Loucy (cell line): ENCODE measurements at regions not wholly inside any gene's neighbourhood (a gene's known extent, or its start where the extent isn't known, plus 50 kb on each side); places are given as distances from the start of the nearest gene placed in this dataset.

ENCODE experiments used
- H2AFZ ChIP-seq: fragments of 200-600 bp; sonication (generic); 2 replicates; pipeline ENCODE4 v1.6.0; 2016; ENCODE audit warnings: antibody characterized with exemption, mild to moderate bottlenecking, low read length, moderate library complexity
- H3F3A ChIP-seq: fragments of 200-600 bp; 2 replicates; pipeline ENCODE4 v1.6.0; 2016; ENCODE audit warnings: antibody characterized with exemption, low read depth, mild to moderate bottlenecking
- H3K27me3 ChIP-seq: fragments of 200-600 bp; sonication (generic); 2 replicates; pipeline ENCODE4 v1.6.1; 2014; ENCODE audit warnings: low read length, mild to moderate bottlenecking; ENCODE audit not compliant: insufficient read depth, poor library complexity, severe bottlenecking
- H3K36me3 ChIP-seq: fragments of 200-600 bp; sonication (generic); 2 replicates; pipeline ENCODE4 v1.6.1; 2016; ENCODE audit warnings: low read length; ENCODE audit not compliant: insufficient read depth
- H3K4me1 ChIP-seq: fragments of 200-600 bp; sonication (generic); 2 replicates; pipeline ENCODE4 v1.5.1; 2014; ENCODE audit warnings: low read length, mild to moderate bottlenecking; ENCODE audit not compliant: insufficient read depth, poor library complexity, severe bottlenecking
- H3K4me2 ChIP-seq: fragments of 200-600 bp; sonication (generic); 2 replicates; pipeline ENCODE4 v1.6.0; 2014; ENCODE audit warnings: antibody characterized with exemption, low read length, low read depth, mild to moderate bottlenecking; ENCODE audit not compliant: poor library complexity, severe bottlenecking
- H3K4me3 ChIP-seq: fragments of 200-600 bp; sonication (generic); 2 replicates; pipeline ENCODE4 v1.5.1; 2014; ENCODE audit warnings: low read length, mild to moderate bottlenecking, mixed read lengths; ENCODE audit not compliant: poor library complexity, severe bottlenecking
- H3K79me2 ChIP-seq: fragments of 200-600 bp; sonication (generic); 2 replicates; pipeline ENCODE4 v1.6.1; 2014; ENCODE audit warnings: low read length; ENCODE audit not compliant: insufficient read depth
- H3K9ac ChIP-seq: fragments of 200-600 bp; sonication (generic); 2 replicates; pipeline ENCODE4 v1.6.0; 2014; ENCODE audit warnings: mild to moderate bottlenecking, low read depth, low read length, moderate library complexity; ENCODE audit not compliant: poor library complexity, severe bottlenecking
- H3K9me2 ChIP-seq: fragments of 200-600 bp; sonication (generic); replicated peaks from 2 replicates; pipeline ENCODE4 v1.6.1; 2016; ENCODE audit warnings: low read depth, low read length, mixed read lengths
- H3K9me3 ChIP-seq: fragments of 200-600 bp; sonication (generic); 2 replicates; pipeline ENCODE4 v1.6.1; 2014; ENCODE audit warnings: mild to moderate bottlenecking, antibody characterized with exemption, low read length, low read depth; ENCODE audit not compliant: insufficient read depth
- H4K20me1 ChIP-seq: fragments of 200-600 bp; sonication (generic); 2 replicates; pipeline ENCODE4 v1.6.0; 2014; ENCODE audit warnings: antibody characterized with exemption, low read length, mild to moderate bottlenecking; ENCODE audit not compliant: insufficient read depth, poor library complexity, severe bottlenecking
- CTCF ChIP-seq: fragments of 200-600 bp; sonication (generic); conservative IDR thresholded peaks from 2 replicates; pipeline ENCODE4 v1.5.1; 2014; ENCODE audit warnings: mild to moderate bottlenecking, antibody characterized with exemption, low read length
- EZH2phosphoT487 ChIP-seq: fragments of 200-600 bp; IDR thresholded peaks from 2 replicates; pipeline ENCODE4 v1.6.1; 2018; ENCODE audit warnings: antibody characterized with exemption, mild to moderate bottlenecking, moderate library complexity, borderline replicate concordance

- Histone ChIP-seq H3K9me2 (no peaks in the 10 kb centered on the region), H4K20me1 (no peaks in the 10 kb centered on the region), H3K4me2 (no peak overlapping the region), H3K79me2 (no peaks in the 10 kb centered on the region), H3F3A (no peaks in the 10 kb centered on the region), H3K9ac (no peak overlapping the region), H3K9me3 (no peaks in the 10 kb centered on the region), H3K4me1 (no peaks in the 10 kb centered on the region), H3K36me3 (no peaks in the 10 kb centered on the region), H3K27me3 (no peaks in the 10 kb centered on the region), H3K4me3 (no peak overlapping the region), H2AFZ (no peak overlapping the region)
- TF ChIP-seq CTCF = no peak
- TF ChIP-seq EZH2phosphoT487 = no peak
Measured at GRCh38 chr2:196439760-196440159, 199.8 kb upstream of the CCDC150 start.

- TF ChIP-seq EZH2phosphoT487 (no peak), CTCF (no peak)
- H3K79me2 ChIP-seq = no peaks in the 10 kb centered on the region
- H4K20me1 ChIP-seq = no peaks in the 10 kb centered on the region
- no peaks in the 10 kb centered on the region for H3K36me3 ChIP-seq
- no peak overlapping the region for H3K9ac ChIP-seq
- H3K9me3 ChIP-seq = no peaks in the 10 kb centered on the region
- H2AFZ ChIP-seq = no peak overlapping the region
- no peak overlapping the region for H3K4me2 ChIP-seq
- H3K4me3 ChIP-seq = no peak overlapping the region
- H3K4me1 ChIP-seq = no peaks in the 10 kb centered on the region
- H3K9me2 ChIP-seq = no peaks in the 10 kb centered on the region
- no peaks in the 10 kb centered on the region for H3K27me3 ChIP-seq
- no peaks in the 10 kb centered on the region for H3F3A ChIP-seq
Measured at GRCh38 chr2:196440413-196440812, 199.1 kb upstream of the CCDC150 start.

- Histone ChIP-seq H2AFZ (no peak overlapping the region), H3K9me3 (no peaks in the 10 kb centered on the region), H3K27me3 (no peaks in the 10 kb centered on the region), H4K20me1 (no peaks in the 10 kb centered on the region), H3K36me3 (no peaks in the 10 kb centered on the region), H3K9ac (no peak overlapping the region), H3K4me3 (no peak overlapping the region), H3K79me2 (no peaks in the 10 kb centered on the region), H3K4me1 (no peaks in the 10 kb centered on the region), H3K9me2 (no peaks in the 10 kb centered on the region), H3F3A (no peaks in the 10 kb centered on the region), H3K4me2 (no peak overlapping the region)
- no peak for TF ChIP-seq EZH2phosphoT487
- no peak for TF ChIP-seq CTCF
Measured at GRCh38 chr2:196441527-196441926, 198.0 kb upstream of the CCDC150 start.
